ENCODE measurements at regions not wholly inside any gene's neighbourhood (a gene's known extent, or its start where the extent isn't known, plus 50 kb on each side); places are given as distances from the start of the nearest gene placed in this dataset.

DNA sequence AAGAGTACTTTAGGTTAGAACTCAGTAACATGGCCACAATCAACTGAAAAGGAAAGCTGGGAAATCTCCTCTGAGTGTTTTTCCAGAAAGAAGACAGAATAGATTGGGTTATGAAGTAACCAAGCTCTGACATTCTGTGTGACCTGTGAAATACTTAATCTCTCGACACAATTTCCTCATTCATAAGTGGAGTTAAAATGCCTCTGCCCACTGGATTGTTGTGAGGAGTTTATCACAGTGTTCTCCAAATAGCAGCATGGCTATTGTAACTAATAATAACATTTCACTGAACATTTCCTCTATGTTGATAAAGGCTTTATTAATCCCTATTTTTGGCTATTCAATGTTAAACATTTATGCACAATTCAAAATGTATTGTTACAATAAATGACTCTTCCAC, 311.0 kb downstream of the GABRB2 start:
- POLR2A ChIA-PET: no interaction called here
- CTCF ChIA-PET: no interaction called here

GRCh38 chr5:161233553-161233952, 313.0 kb downstream of the GABRB2 start:
- CTCF ChIA-PET: no interaction called here
- POLR2A ChIA-PET: no interaction called here

- ChIA-PET POLR2A (no interaction called here), CTCF (no interaction called here)
Observed at GRCh38 chr5:161230221-161230620, 316.3 kb downstream of the GABRB2 start.

DNA sequence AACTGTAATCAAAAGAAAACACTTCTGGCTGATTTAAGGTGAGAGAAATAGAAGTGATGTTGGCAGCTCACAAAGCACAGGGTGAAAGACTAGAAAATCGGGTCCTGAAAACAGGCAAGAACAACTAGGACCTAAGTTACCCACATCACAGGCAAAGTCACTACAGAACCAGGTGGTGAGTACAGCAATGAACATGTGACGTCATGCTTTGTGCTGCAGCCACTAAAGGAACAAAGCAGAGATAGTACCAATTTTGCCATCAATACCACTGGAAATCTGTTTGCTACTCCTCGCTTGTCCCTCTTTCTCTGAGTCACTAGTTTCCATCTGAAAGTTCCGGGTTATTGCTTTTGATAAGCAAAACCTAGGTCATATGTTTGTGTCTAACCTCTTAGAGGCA, 326.7 kb downstream of the GABRB2 start:
- CTCF ChIA-PET: no interaction called here
- POLR2A ChIA-PET: no interaction called here

- POLR2A ChIA-PET: no interaction called here
- CTCF ChIA-PET: no interaction called here
Observed at GRCh38 chr5:161216877-161217276, 329.6 kb downstream of the GABRB2 start.

DNA sequence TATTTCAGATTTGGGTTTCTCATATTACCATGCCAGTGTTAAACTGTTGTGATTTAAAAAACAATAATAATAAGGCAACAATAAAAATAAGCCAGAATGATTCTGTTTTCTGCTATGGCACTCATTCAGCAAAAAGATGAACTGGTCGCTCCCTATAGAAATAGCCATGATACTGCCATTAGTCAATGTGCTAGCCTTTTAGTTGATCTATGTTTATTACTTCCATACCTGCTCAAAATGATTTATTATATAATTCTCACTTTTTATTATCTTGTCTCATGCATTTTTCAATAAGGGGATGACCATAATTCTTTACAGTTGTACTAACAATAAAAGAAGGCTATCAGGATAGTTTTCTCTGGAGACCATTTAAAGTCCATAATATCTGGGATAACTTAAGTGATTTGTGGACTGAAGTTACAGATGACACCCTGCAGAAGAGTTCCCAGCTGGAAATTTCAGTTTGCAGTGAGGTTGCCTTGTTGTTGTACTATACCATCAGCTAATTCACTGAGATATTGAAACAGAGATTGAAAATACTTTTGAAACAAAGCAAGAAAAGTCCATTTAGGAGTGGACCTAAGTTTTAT, 334.3 kb downstream of the GABRB2 start:
- ChIA-PET CTCF (no interaction called here), POLR2A (no interaction called here)

- ChIA-PET POLR2A (no interaction called here), CTCF (no interaction called here)
Observed at GRCh38 chr5:161201558-161201957, 345.0 kb downstream of the GABRB2 start.

DNA sequence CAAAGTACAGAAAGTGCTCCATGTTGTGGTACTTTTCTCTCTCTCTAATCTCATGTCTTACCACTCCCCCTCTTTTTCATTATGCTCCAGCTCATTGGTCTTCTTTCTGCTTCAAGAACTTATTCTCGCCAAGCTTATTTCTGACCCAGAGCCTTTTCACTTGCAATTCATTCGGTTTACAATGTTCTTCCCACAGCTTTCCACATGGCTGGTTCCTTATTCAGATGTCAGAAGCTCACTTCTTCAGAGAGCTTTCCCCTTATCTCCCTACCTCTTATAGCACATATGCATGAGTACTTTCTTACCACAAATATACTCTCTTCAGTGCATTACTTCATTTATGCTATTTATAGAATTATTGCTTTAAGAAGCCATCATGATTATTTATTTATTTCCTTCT, 338.8 kb upstream of the ATP10B start:
- POLR2A ChIA-PET: no interaction called here
- CTCF ChIA-PET: no interaction called here

GRCh38 chr5:161190086-161190485, 338.1 kb upstream of the ATP10B start:
- ChIA-PET CTCF (no interaction called here), POLR2A (no interaction called here)

DNA sequence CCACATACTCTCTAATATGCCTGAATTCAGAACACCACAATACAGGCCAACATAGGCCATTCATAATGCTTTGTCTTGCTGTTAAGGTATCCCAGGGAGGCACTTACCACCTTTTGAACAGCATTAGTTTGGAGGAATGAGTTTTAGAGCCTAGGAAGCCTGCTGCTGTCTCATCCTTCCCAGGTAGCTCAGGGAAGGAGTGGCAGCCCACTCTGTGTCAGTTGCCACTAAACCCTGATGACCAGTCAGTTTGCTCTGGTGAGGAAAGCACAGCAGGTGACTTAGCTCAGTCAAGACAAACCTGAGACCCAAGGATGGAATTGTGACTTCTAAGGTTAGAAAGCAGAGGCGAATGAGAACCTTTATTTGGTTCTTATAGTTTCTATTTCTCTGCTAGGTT, 337.4 kb upstream of the ATP10B start:
- POLR2A ChIA-PET: no interaction called here
- CTCF ChIA-PET: no interaction called here

- CTCF ChIA-PET: no interaction called here
- POLR2A ChIA-PET: no interaction called here
Observed at GRCh38 chr5:161183559-161183958, 331.5 kb upstream of the ATP10B start.

GRCh38 chr5:161176221-161176620, 324.2 kb upstream of the ATP10B start:
- POLR2A ChIA-PET: no interaction called here
- CTCF ChIA-PET: no interaction called here

GRCh38 chr5:161169776-161170175, 317.8 kb upstream of the ATP10B start:
- ChIA-PET CTCF (no interaction called here), POLR2A (no interaction called here)

DNA sequence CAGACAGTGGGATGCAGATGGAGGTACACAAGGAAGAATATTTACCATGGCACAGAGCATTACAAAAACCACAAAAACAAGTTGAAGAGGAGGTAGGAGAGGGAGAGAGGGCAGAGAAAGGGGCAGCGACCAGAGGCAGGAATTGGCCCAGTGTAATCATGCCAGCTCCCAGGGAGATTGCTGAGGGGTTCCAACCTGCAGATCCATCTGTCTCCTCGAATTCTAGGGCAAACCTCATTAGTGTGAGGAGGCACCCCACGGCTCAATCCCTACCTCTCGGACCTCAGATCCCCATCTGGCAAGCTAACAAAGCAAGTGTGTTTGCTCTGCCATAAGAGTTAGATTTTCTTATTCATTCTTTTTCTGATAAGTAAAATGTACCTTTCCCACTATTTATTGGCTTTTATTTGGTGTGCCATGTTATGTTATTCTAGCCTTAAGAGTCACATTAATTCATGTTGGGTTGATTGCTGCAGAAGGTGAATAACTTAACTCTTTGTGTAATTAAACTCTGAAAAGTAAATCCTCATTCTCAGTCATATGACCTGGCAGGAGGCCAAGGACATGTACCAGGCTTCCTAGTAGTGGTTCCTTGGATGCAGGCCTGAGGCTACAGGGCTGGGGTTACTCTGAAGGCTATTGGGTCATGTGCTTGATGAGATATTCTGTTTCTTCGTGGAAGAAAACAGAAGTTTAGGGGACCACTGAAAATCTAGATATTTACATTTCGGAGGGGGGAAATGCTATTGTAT, 315.2 kb upstream of the ATP10B start:
- POLR2A ChIA-PET: no interaction called here
- CTCF ChIA-PET: no interaction called here

GRCh38 chr5:161165998-161166660, 314.1 kb upstream of the ATP10B start:
- CTCF ChIA-PET: no interaction called here
- POLR2A ChIA-PET: no interaction called here

DNA sequence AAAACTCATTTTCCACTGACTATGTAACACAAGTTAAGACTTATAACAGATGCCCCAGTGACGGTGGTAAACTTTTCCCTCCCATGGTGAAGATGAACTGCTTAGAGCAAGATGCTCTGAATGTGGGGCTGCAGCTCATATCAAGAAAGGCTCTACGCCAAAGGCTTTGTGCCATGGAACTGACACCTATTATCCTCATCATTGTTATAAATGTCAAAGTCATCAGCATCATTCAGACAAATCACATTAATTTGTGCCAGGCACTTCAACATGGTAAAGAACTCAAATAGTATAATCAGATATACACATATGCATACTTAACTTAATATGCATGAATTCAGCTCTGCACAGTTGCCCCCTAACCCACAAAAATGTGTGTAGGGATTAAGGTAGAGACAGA, 305.9 kb upstream of the ATP10B start:
- ChIA-PET POLR2A (no interaction called here), CTCF (no interaction called here)

GRCh38 chr5:161155451-161155850, 303.4 kb upstream of the ATP10B start:
- ChIA-PET POLR2A (no interaction called here), CTCF (no interaction called here)

GRCh38 chr5:161152415-161152940, 300.5 kb upstream of the ATP10B start:
- POLR2A ChIA-PET: no interaction called here

GRCh38 chr5:161150441-161150988, 298.5 kb upstream of the ATP10B start:
- ChIA-PET CTCF (no interaction called here), POLR2A (no interaction called here)

More at GRCh38 chr5:161152415-161152940, 300.5 kb upstream of the ATP10B start:
- CTCF ChIA-PET: no interaction called here

- CTCF ChIA-PET: no interaction called here
- POLR2A ChIA-PET: no interaction called here
Observed at GRCh38 chr5:161149078-161149477, 297.1 kb upstream of the ATP10B start.

GRCh38 chr5:161138751-161139455, 286.9 kb upstream of the ATP10B start:
- ChIA-PET POLR2A (no interaction called here), CTCF (no interaction called here)

All from activated CD8-positive, alpha-beta memory T cell treated with anti-CD3 and anti-CD28 coated beads for 36 hours (primary cell).